ENCODE measurements at regions not wholly inside any gene's neighbourhood (a gene's known extent, or its start where the extent isn't known, plus 50 kb on each side); places are given as distances from the start of the nearest gene placed in this dataset.
A peak's percentile ranks its signal among the peaks of the same experiment; 100 is the strongest.

GRCh38 chr13:24087605-24088225 is 72.8 kb upstream of the SPATA13 start:
- WGBS, 2 donors, result 44 to 61% methylated on average over 7 of the region's 7 CpGs
- Histone ChIP-seq H3K9me3 (no peaks in the 10 kb centered on the region), H3K27ac (peak overlapping the region; percentile 15 to 40 (median 31)), H3K27me3 (no peaks in the 10 kb centered on the region), H3K36me3 (replicated peaks in 1 of 2; ENCODE audit: insufficient read depth in 1 of 2, low read depth in 2 of 2) (no peaks in the 10 kb centered on the region), H3K4me1 (peaks cover 43% of the 10 kb centered on the region), H3K4me3 (no peak overlapping the region)
- intact Hi-C loops (cut with DNase I), result no loop called here
- ATAC-seq (peak; percentile 84), DNase-seq (peak; percentile 62 to 80 (median 78))
- TF ChIP-seq POLR2A (IDR thresholded peaks at IDR 0.05) (no peak), CTCF (IDR thresholded peaks at IDR 0.05) (no peak)

- no peaks in the 10 kb centered on the region for H3K36me3 ChIP-seq (replicated peaks in 1 of 2; ENCODE audit: insufficient read depth in 1 of 2, low read depth in 2 of 2)
- no peaks in the 10 kb centered on the region for H3K27me3 ChIP-seq
- peaks cover 32% of the 10 kb centered on the region for H3K4me1 ChIP-seq
- DNase-seq, result no peak
- intact Hi-C loops (cut with DNase I), result no loop called here
- 100% methylated on average over 1 of the region's 1 CpG for WGBS, 2 donors
- H3K9me3 ChIP-seq, result no peaks in the 10 kb centered on the region
- no peak overlapping the region for H3K27ac ChIP-seq
- no peak for TF ChIP-seq POLR2A (IDR thresholded peaks at IDR 0.05)
- H3K4me3 ChIP-seq, result no peak overlapping the region
- ATAC-seq, result no peak
Observed at GRCh38 chr13:24090049-24090448, 70.5 kb upstream of the SPATA13 start.

GRCh38 chr13:24091080-24091479 is 69.4 kb upstream of the SPATA13 start:
- no peak for ATAC-seq
- DNase-seq, result no peak
- WGBS, 2 donors, result 88% methylated on average over 4 of the region's 4 CpGs
- no peaks in the 10 kb centered on the region for H3K36me3 ChIP-seq (replicated peaks in 1 of 2; ENCODE audit: insufficient read depth in 1 of 2, low read depth in 2 of 2)
- no peaks in the 10 kb centered on the region for H3K9me3 ChIP-seq
- no peak overlapping the region for H3K27ac ChIP-seq
- intact Hi-C loops (cut with DNase I), result no loop called here
- no peak overlapping the region for H3K4me3 ChIP-seq
- H3K4me1 ChIP-seq, result peaks cover 22% of the 10 kb centered on the region
- H3K27me3 ChIP-seq, result no peaks in the 10 kb centered on the region
- TF ChIP-seq CTCF (IDR thresholded peaks at IDR 0.05) (no peak), POLR2A (IDR thresholded peaks at IDR 0.05) (no peak)

- DNase-seq (no peak), ATAC-seq (no peak)
- Histone ChIP-seq H3K4me3 (no peak overlapping the region), H3K36me3 (replicated peaks in 1 of 2; ENCODE audit: insufficient read depth in 1 of 2, low read depth in 2 of 2) (no peaks in the 10 kb centered on the region), H3K9me3 (no peaks in the 10 kb centered on the region), H3K27ac (no peak overlapping the region), H3K4me1 (peaks cover 18% of the 10 kb centered on the region), H3K27me3 (no peaks in the 10 kb centered on the region)
- intact Hi-C loops (cut with DNase I), result no loop called here
- 78 to 84% methylated on average over 1 of the region's 1 CpG for WGBS, 2 donors
- no peak for TF ChIP-seq CTCF (IDR thresholded peaks at IDR 0.05)
- no peak for TF ChIP-seq POLR2A (IDR thresholded peaks at IDR 0.05)
Observed at GRCh38 chr13:24092108-24092507, 68.4 kb upstream of the SPATA13 start.

GRCh38 chr13:24093047-24093446 is 67.5 kb upstream of the SPATA13 start:
- DNase-seq (no peak), ATAC-seq (no peak)
- H3K36me3 ChIP-seq (replicated peaks in 1 of 2; ENCODE audit: insufficient read depth in 1 of 2, low read depth in 2 of 2), result no peaks in the 10 kb centered on the region
- H3K27ac ChIP-seq, result no peak overlapping the region
- TF ChIP-seq CTCF (IDR thresholded peaks at IDR 0.05), result no peak
- TF ChIP-seq POLR2A (IDR thresholded peaks at IDR 0.05), result no peak
- no peak overlapping the region for H3K4me3 ChIP-seq
- intact Hi-C loops (cut with DNase I), result no loop called here
- peaks cover 9% of the 10 kb centered on the region for H3K4me1 ChIP-seq
- H3K9me3 ChIP-seq, result no peaks in the 10 kb centered on the region
- 84 to 91% methylated on average over 3 of the region's 3 CpGs for WGBS, 2 donors
- H3K27me3 ChIP-seq, result no peaks in the 10 kb centered on the region
